Neural progenitor cell (in vitro differentiated cells): ENCODE measurements at regions not wholly inside any gene's neighbourhood (a gene's known extent, or its start where the extent isn't known, plus 50 kb on each side); places are given as distances from the start of the nearest gene placed in this dataset.

Source experiments
- DNase-seq: peaks from one replicate; pipeline ENCODE4 v3.0.0-alpha.2; 2016; ENCODE audit warnings: low spot score
- H2AFZ ChIP-seq: fragments of 200-600 bp; sonication (generic); replicated peaks from 2 replicates; pipeline ENCODE4 v1.6.1; 2016; ENCODE audit warnings: antibody characterized with exemption
- H3F3A ChIP-seq: fragments of 200-600 bp; sonication (generic); 2 replicates; pipeline ENCODE4 v1.6.1; 2016; ENCODE audit warnings: antibody characterized with exemption, low read depth
- H3K27ac ChIP-seq: fragments of 200-600 bp; sonication (generic); 2 replicates; pipeline ENCODE4 v1.5.1; 2016; ENCODE audit warnings: mild to moderate bottlenecking
- H3K27me3 ChIP-seq: fragments of 200-600 bp; sonication (generic); 2 replicates; pipeline ENCODE4 v1.6.1; 2016; ENCODE audit warnings: mild to moderate bottlenecking, moderate library complexity
- H3K36me3 ChIP-seq: fragments of 200-600 bp; sonication (generic); 2 replicates; pipeline ENCODE4 v1.5.1; 2016
- H3K4me1 ChIP-seq: fragments of 200-600 bp; sonication (generic); 2 replicates; pipeline ENCODE4 v1.6.1; 2016; ENCODE audit warnings: mixed run types
- H3K4me2 ChIP-seq: fragments of 200-600 bp; sonication (generic); 2 replicates; pipeline ENCODE4 v1.6.1; 2016
- H3K4me3 ChIP-seq: fragments of 200-600 bp; sonication (generic); 2 replicates; pipeline ENCODE4 v1.5.1; 2016
- H3K79me2 ChIP-seq: fragments of 200-600 bp; sonication (generic); 2 replicates; pipeline ENCODE4 v1.6.1; 2016; ENCODE audit warnings: low read depth
- H3K9ac ChIP-seq: fragments of 200-600 bp; sonication (generic); 2 replicates; pipeline ENCODE4 v1.6.1; 2016
- H3K9me3 ChIP-seq: fragments of 200-600 bp; sonication (generic); 2 replicates; pipeline ENCODE4 v1.5.1; 2016; ENCODE audit warnings: low read depth
- H4K20me1 ChIP-seq: fragments of 200-600 bp; sonication (generic); 2 replicates; pipeline ENCODE4 v1.6.1; 2016; ENCODE audit warnings: low read depth
- H3K27ac Mint-ChIP-seq: 3 replicates; pipeline ENCODE4 v1.8.0; 2021; ENCODE audit warnings: mixed read lengths
- H3K27me3 Mint-ChIP-seq: 2 replicates; pipeline ENCODE4 v1.8.0; 2022; ENCODE audit warnings: low read depth, mild to moderate bottlenecking, inconsistent platforms, moderate library complexity, mixed read lengths; ENCODE audit not compliant: insufficient read depth
- H3K36me3 Mint-ChIP-seq: 3 replicates; pipeline ENCODE4 v1.8.0; 2021; ENCODE audit warnings: mixed read lengths
- H3K4me1 Mint-ChIP-seq: 3 replicates; pipeline ENCODE4 v1.8.0; 2021; ENCODE audit warnings: mixed read lengths
- H3K4me3 Mint-ChIP-seq: 3 replicates; pipeline ENCODE4 v1.8.0; 2021; ENCODE audit warnings: mild to moderate bottlenecking, moderate library complexity, mixed read lengths
- H3K9me3 Mint-ChIP-seq: 3 replicates; pipeline ENCODE4 v1.8.0; 2020; ENCODE audit warnings: mixed read lengths
- EZH2 ChIP-seq: fragments of 200-600 bp; sonication (generic); IDR thresholded peaks from 2 replicates; pipeline ENCODE4 v1.6.1; 2017; ENCODE audit warnings: antibody characterized with exemption, mild to moderate bottlenecking, moderate library complexity
- EZH2phosphoT487 ChIP-seq: fragments of 200-600 bp; sonication (generic); IDR thresholded peaks from 2 replicates; pipeline ENCODE4 v1.6.1; 2017; ENCODE audit warnings: antibody characterized with exemption
- TF ChIP-seq, protein P1 (sequence below): fragments of 200-600 bp; sonication (generic); IDR thresholded peaks from 2 replicates; pipeline ENCODE4 v1.5.1; 2017; ENCODE audit warnings: antibody characterized with exemption, mild to moderate bottlenecking

DNA sequence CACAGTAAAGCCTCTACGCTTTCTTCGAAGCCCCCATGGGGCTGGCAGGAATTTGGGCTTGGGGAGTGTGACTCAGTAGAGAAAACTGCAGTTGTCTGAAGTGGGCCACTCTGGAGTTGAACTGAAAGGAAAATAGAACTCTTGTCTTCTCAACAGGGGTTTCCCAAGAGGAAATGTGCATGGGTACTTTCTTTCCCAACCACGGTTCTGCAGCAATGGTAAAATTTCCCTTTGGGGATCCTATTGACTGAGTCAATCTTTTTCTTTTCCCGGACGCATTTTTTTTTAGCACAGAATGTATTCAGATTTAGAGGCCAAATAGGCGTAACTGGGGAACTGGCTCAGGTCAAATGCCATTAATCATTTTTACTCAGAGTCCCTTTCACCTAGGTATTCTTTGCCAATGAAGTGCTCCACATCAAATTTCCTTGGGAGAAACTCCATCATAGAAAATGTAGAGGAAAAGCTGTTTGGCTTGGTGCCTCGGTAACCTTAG, 269.3 kb downstream of the STIM2 start:
- Mint-ChIP-seq H3K27me3 (peaks cover 4% of the 10 kb centered on the region), H3K36me3 (no peaks in the 10 kb centered on the region), H3K9me3 (peaks cover 12% of the 10 kb centered on the region), H3K27ac (no peak overlapping the region), H3K4me3 (no peak overlapping the region), H3K4me1 (peaks cover 18% of the 10 kb centered on the region)
- Histone ChIP-seq H3K4me2 (no peak overlapping the region), H3K36me3 (no peaks in the 10 kb centered on the region), H3K4me1 (peaks cover 4% of the 10 kb centered on the region), H3K9me3 (no peaks in the 10 kb centered on the region), H2AFZ (no peak overlapping the region), H4K20me1 (no peaks in the 10 kb centered on the region), H3F3A (no peaks in the 10 kb centered on the region), H3K27ac (no peak overlapping the region), H3K9ac (no peak overlapping the region), H3K4me3 (no peak overlapping the region), H3K79me2 (no peaks in the 10 kb centered on the region), H3K27me3 (no peaks in the 10 kb centered on the region)
- no peak for TF ChIP-seq EZH2phosphoT487
- no peak for TF ChIP-seq EZH2
- TF ChIP-seq, protein P1, sequence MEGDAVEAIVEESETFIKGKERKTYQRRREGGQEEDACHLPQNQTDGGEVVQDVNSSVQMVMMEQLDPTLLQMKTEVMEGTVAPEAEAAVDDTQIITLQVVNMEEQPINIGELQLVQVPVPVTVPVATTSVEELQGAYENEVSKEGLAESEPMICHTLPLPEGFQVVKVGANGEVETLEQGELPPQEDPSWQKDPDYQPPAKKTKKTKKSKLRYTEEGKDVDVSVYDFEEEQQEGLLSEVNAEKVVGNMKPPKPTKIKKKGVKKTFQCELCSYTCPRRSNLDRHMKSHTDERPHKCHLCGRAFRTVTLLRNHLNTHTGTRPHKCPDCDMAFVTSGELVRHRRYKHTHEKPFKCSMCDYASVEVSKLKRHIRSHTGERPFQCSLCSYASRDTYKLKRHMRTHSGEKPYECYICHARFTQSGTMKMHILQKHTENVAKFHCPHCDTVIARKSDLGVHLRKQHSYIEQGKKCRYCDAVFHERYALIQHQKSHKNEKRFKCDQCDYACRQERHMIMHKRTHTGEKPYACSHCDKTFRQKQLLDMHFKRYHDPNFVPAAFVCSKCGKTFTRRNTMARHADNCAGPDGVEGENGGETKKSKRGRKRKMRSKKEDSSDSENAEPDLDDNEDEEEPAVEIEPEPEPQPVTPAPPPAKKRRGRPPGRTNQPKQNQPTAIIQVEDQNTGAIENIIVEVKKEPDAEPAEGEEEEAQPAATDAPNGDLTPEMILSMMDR = no peak
- no peak for DNase-seq

DNA sequence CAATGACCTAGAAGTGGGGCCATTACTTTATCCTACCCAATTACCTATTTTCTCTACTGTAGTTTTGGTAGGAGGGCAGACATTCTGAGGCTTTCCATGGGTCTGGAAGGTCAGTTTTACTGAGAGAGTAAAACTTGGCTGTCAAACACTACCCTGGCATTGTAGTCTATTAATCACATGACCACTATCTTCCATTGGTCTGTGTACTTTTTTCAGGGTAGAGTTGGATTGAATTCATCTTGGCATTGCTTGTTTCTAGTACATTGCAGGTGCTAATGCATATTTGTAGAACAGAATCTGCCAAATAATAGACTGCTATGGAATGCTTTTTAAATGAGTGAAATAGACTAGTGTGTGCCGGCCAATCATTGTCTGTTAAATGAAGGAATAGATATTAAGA, 271.9 kb downstream of the STIM2 start:
- H3K27me3 ChIP-seq = no peaks in the 10 kb centered on the region
- Mint-ChIP-seq H3K27ac (no peak overlapping the region), H3K9me3 (peaks cover 15% of the 10 kb centered on the region), H3K4me1 (peaks cover 12% of the 10 kb centered on the region), H3K4me3 (no peak overlapping the region), H3K27me3 (peaks cover 2% of the 10 kb centered on the region), H3K36me3 (no peaks in the 10 kb centered on the region)
- no peak overlapping the region for H3K4me2 ChIP-seq
- no peaks in the 10 kb centered on the region for H3K9me3 ChIP-seq
- H3K9ac ChIP-seq = no peak overlapping the region
- DNase-seq = no peak
- H2AFZ ChIP-seq = no peak overlapping the region
- no peaks in the 10 kb centered on the region for H3K4me1 ChIP-seq
- H4K20me1 ChIP-seq = no peaks in the 10 kb centered on the region
- no peak overlapping the region for H3K4me3 ChIP-seq
- H3K79me2 ChIP-seq = no peaks in the 10 kb centered on the region
- H3K36me3 ChIP-seq = no peaks in the 10 kb centered on the region
- TF ChIP-seq, protein P1 = no peak
- no peak for TF ChIP-seq EZH2
- no peak for TF ChIP-seq EZH2phosphoT487
- no peak overlapping the region for H3K27ac ChIP-seq
- no peaks in the 10 kb centered on the region for H3F3A ChIP-seq

DNA sequence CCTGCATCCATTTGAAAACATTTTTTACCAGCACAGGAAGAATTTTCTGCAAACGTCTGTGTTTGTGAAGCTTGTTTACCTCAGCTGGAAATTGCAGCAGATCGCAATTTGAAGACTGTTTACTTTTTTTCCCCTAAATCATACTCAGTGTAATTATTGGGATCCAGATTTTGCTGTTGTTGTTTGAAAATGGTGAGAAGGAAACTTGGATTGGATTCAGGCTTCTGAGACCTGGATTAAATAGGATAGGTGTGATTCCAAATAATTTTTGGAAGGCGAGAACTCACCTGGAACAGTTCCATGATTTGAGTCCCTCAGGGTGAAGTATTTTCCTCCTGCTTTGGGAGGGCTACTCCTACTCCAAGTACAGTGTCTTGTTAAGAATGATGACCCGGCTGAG, 279.8 kb downstream of the STIM2 start:
- no peak overlapping the region for H3K4me3 Mint-ChIP-seq
- peaks cover 2% of the 10 kb centered on the region for H3K27me3 Mint-ChIP-seq
- no peaks in the 10 kb centered on the region for H4K20me1 ChIP-seq
- no peak overlapping the region for H2AFZ ChIP-seq
- no peaks in the 10 kb centered on the region for H3F3A ChIP-seq
- no peak for DNase-seq
- H3K4me2 ChIP-seq = no peak overlapping the region
- TF ChIP-seq EZH2 = no peak
- no peak for TF ChIP-seq EZH2phosphoT487
- TF ChIP-seq, protein P1 = no peak
- H3K27ac Mint-ChIP-seq = no peak overlapping the region
- H3K4me1 ChIP-seq = peaks cover 6% of the 10 kb centered on the region
- no peak overlapping the region for H3K4me3 ChIP-seq
- peaks cover 6% of the 10 kb centered on the region for H3K9me3 ChIP-seq
- no peak overlapping the region for H3K27ac ChIP-seq
- H3K4me1 Mint-ChIP-seq = no peaks in the 10 kb centered on the region
- peaks cover 18% of the 10 kb centered on the region for H3K9me3 Mint-ChIP-seq
- H3K79me2 ChIP-seq = no peaks in the 10 kb centered on the region
- H3K27me3 ChIP-seq = no peaks in the 10 kb centered on the region
- H3K9ac ChIP-seq = no peak overlapping the region
- no peaks in the 10 kb centered on the region for H3K36me3 ChIP-seq
- H3K36me3 Mint-ChIP-seq = no peaks in the 10 kb centered on the region
